Breast epithelium (tissue), 3 donors: ENCODE measurements at regions not wholly inside any gene's neighbourhood (a gene's known extent, or its start where the extent isn't known, plus 50 kb on each side); places are given as distances from the start of the nearest gene placed in this dataset.

Source experiments
- CTCF ChIP-seq, 3 donors: fragments of 450-650 bp; IDR thresholded peaks; one replicate each; pipeline ENCODE4 v1.5.1; 2016 to 2017; ENCODE audit warnings: antibody characterized with exemption in 3 of 3, mild to moderate bottlenecking in 3 of 3, moderate library complexity in 3 of 3
- POLR2A ChIP-seq: fragments of 450-650 bp; IDR thresholded peaks from one replicate; pipeline ENCODE4 v1.6.1; 2016; ENCODE audit warnings: antibody characterized with exemption, mild to moderate bottlenecking, moderate library complexity

GRCh38 chr10:30775779-30776591 is 146.4 kb upstream of the LYZL2 start:
- TF ChIP-seq CTCF (IDR thresholded peaks at IDR 0.05) (no peak), POLR2A (no peak)
